GM03348 (cell line): ENCODE measurements at regions not wholly inside any gene's neighbourhood (a gene's known extent, or its start where the extent isn't known, plus 50 kb on each side); places are given as distances from the start of the nearest gene placed in this dataset.

Experiments
- DNase-seq: peaks from one replicate; pipeline ENCODE4 v3.0.0; 2012; ENCODE audit warnings: low spot score

DNA sequence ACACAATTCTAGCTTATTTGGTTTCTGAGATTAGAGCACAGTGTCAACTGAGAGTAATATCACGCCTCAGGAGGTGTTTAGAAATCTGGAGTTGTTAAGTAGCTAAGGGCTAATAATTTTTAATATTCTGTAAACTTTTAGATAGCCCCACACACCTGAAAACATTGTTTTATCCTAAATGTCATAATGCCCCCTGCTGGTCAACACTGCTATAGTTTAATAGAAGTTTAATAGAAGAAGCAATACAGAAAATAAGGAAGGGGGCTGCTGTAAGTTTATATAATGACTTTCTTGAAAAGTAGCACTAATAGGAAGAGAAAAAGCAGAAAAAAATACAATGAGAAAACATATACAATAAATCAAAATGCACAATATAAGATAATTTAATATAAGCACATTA, 516.4 kb upstream of the PCDH11Y start:
- DNase-seq, result peak; percentile 1
